Hypothalamus (tissue), 51 donors: ENCODE measurements at regions not wholly inside any gene's neighbourhood (a gene's known extent, or its start where the extent isn't known, plus 50 kb on each side); places are given as distances from the start of the nearest gene placed in this dataset.
A peak's percentile ranks its signal among the peaks of the same experiment; 100 is the strongest.
"Not testable (repeated sequence)": the region's sequence is repeated elsewhere in the genome, so short reads cannot be mapped to it uniquely, and the experiment has no call there.

Source experiments
- DNase-seq, 51 donors: peaks; one replicate each; lab custom pipeline; 2025; lab: John Stamatoyannopoulos, UW

DNA sequence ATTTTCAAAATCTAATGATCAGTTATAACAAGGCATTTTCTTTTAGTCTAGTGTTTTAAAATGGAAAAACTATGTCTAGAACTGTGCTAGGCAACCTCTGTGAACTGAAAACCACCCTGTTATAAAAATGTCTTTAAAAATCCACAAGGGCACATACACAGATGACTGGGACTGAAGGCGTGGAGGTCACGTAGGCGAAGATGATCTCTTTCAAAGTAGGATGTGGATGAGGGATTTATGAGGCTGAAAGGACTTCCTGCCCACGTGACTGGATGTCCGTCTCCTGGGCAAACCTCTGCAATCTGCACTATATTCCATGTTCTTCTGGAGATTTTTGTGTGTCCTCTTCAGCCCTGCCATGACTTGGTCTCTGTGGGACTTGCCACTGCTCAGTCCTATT lies 84.2 kb upstream of the ZNF536 start:
- no peak for DNase-seq

DNA sequence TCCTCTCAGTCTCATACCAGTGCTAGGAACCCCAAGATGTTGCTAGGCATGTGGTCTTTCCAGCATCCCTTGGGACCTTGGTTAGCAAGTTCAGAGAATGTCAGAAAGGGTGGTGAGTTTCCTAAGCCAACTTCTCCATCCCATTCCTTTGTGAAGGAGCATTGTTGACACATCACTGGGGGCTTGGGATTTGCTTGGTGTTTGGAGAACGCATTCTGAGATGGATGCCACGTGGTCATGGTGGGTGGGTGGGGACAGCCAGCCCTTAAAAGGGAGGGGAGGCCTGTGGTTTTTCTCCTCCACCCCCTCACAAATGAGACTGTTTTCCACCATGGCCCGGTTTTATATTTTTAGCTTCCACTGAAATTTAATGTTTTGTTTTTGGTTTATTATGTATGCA lies 83.3 kb upstream of the ZNF536 start:
- no peak for DNase-seq

DNA sequence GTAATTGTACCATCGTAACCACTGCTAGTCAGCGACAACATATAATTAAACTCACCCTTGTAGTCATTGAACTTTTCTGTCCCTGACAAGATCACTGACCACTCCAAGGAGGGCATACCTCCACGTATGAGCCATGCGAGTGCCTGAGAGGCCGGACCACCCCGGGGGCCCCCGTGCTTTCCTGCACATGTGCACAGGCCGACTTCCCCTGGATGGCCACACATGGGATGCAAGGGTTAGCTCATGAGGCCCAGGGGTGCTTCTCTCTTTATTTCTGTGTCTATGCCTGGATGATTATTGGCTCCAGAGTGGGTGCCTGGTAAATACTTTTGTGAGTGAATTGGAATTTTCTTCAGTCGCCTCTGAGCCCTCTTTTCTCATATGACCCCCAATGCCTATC lies 82.8 kb upstream of the ZNF536 start:
- DNase-seq: no peak

DNA sequence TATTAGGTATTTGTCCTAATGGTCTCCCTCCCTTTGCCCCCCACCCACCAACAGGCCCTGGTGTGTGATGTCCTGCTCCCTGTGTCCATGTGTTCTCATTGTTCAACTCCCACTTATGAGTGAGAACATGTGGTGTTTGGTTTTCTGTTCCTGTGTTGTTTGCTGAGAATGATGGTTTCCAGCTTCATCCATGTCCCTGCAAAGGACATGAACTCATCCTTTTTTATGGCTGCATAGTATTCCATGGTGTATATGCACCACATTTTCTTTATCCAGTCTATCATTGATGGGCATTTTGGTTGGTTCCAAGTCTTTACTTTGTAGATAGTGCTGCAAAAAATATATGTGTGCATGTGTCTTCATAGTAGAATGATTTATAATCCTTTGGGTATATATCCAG lies 81.4 kb upstream of the ZNF536 start:
- DNase-seq: not testable (repeated sequence)

DNA sequence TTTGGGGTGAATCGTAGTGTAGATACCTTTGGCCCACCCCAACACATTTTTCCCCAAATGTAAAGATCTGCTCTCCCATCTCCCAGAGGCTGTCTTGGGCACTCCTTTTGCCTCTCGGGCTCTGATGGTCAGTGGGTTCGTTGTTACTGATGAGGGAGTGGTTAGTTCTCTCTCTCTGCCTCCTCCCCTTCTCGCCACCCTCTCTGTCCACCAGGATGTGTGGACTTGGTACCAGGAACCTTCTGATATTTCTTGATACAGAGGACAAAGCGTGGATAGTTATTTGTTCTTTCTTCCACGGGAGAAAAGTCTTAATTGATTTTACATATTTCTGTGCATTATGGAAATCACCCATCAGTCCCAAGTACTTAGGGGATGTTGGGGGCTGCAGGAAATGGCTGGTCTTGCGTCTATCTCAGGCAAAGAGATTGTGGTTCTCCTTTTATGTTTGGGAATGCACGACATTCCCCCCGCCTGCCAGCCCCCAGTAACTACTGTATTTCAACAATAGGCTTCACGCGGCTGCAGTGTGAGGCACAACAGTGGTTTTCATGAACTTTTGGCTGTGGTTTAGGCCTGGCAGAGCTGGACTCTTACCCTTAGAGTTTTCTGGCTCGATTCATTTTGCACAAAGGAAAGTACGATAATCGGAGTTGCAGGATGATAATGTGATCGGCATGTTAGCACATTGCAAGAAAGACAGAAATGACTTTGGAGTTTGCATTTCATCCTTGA lies 79.0 kb upstream of the ZNF536 start:
- peak in 30 of 51 donors; percentile 6 to 72 (median 35) for DNase-seq

DNA sequence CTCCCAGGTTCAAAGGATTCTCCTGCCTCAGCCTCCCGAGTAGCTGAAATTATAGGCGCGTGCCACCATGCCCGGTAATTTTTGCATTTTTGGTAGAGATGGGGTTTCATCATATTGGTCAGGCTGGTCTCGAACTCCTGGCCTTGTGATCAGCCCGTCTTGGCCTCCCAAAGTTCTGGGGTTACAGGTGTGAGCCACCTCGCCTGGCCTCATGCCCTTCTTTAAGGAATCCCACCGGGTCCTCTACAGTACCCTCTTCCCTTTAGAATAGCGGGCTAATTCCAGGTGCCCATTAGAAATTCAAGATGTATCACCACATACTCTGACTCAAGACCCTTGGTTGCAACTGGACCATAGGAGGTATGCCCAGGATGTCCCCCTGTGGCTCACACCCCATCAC lies 74.2 kb upstream of the ZNF536 start:
- DNase-seq: no peak

DNA sequence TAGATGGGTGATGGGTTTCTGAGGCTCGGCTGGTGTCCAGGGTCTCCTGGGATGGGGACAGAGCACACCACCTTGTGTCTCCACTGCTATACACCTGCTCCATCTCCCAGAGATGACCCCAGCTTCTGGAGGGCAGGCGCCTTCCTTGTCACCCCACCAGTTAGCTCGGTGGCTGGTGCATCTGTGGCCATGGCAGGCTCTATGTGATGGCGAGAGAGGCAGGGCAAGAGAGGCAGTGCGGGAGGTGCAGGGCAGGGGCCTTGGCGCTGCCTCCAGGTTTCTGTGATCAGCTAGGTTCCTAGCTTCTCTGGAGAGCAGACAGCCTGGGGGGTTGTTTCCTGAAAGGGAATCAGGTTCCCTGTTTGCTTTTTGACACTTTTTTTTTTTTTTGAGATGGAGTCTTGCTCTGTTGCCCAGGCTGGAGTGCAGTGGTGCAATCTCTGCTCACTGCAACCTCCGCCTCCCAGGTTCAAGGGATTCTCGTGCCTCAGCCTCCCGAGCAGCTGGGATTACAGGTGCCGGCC lies 69.0 kb upstream of the ZNF536 start:
- DNase-seq: no peak

DNA sequence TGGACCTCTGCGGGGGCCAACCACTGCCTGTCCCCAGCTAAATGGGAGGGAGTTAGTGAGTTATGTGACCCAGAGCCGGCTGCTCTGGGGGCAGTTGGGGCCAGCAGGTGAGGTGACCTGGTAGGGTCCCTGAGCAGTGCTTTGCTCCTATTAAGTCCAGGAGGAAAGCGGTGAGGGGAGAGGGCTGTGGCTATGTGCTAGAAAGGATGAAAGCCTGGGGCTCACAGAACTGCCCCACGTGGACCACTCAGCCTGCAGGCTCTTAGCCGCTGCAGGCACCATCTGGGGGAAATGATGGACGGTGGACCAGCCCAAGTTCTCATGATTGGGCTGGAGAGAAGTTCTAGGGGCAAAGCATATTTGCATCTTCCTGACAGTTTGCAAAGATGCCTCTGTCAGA lies 67.6 kb upstream of the ZNF536 start:
- DNase-seq: no peak

DNA sequence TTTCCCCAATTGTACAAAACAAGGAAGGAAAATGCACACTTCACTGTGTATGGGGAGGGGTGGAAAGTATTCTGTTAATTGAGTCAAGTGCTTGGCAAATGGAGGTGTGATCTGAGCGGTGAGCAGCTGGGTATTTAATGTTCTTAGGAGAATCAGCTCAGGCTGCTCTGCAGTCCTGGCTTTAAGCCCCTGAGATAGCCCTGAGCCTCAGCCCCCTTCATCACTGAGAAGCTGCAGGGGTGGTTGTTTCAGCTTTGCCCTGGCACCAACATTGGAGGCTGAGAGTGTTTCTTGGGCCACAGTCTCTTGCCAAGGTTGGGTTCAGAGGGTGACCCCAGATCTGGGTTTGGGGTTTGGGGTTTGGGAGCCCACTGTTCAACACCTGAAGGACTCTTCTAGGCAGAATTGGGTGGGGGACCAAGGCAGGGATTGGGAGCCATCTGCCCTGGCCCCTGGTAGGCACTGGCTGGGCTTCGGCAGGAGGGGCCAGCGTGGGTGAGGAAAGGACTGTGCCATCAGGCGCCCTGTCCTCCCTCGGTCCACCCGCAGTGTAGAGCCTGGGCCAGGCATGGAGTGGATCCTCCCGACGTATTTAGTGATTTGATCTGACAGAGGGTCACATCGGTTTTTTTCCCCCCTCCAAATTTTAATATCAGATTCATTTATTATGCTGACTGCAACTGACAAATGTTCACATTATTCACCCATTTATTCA lies 66.7 kb upstream of the ZNF536 start:
- DNase-seq: no peak

DNA sequence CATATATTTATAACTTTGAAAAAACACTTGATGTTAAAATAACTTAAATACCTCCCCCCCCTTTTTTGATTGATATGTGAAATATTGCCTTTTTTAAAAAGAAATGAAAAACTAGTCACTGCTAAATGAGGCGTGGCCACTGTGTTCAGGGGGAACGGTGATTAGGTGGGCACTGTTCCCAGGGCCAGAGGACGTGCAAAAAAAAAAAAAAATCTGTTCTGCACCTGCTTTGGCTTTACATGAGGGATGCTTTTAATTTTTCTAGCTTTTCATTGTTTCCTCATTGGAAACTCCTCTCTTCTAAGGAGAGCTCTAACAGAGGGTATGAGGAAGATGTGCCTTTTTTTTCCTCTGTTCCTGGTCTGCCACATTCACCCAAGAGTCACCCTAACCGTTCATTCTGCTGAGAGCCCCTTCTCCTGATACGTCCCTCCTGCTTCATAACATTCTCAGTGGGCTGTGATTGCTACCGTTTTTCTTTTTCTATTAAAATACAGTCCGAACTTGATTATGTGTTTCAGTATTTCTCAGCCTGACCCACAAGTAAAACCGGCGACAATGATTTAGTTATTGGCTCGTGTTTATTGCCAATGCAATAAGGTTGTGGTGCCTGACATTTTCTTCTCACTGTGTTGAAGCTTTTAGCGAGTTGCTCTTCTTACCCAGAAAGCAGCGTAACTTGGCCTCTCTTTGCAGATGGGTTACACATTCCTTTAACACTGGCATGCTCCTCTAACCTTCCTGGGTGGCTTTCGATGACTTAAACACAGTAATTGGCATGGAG lies 64.8 kb upstream of the ZNF536 start:
- no peak for DNase-seq

DNA sequence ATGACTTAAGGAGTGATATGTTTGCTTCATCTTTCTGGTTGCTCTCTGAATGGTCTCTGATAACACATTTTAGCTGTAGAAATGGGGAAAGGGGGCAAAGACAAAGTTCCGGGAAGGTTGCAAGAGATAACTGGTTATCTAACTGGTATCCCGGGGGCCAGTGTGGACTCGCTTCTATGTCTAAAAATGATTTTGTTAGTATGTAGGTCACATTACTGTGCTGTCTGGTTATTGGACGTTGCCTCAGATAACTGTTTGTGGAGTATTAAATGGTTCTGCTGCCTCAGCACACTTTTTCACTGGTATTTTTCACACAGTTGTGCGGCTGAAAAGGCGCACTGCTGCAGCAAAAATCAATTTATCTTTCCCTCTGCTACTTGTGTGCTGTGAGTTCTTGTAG lies 63.0 kb upstream of the ZNF536 start:
- DNase-seq: no peak

DNA sequence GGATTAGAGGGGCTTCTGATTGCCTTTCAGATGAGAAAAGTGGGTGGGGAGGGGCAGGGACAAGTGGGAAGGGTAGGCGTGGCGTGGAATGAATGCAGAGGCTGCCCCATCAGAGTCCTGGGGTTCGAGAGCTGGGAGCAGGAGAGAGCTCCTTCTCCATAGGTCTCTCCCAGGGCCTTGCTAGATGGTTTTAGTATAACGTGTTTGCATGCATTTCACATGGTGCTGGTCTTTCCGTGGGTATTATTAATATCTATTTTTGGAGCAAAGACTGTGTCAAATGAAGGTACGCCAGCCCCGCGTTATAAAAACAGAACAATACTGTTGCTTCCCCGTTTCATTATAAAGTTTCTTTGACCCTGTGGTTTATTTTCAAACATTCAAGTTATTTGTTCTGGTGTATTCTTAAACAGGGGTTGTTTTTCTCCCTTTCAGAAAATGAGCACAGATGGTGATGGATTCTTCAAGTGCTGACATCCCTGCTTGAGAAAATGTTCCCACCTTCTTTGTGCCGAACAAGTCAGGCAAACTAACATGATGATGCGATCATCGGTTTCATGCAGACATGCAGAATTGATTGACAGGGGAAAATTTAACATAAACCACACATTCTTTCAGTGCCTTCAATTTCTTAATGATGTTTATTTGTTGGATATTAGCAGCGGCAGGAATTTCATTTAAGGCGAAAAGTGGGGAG lies 62.1 kb upstream of the ZNF536 start:
- no peak for DNase-seq

DNA sequence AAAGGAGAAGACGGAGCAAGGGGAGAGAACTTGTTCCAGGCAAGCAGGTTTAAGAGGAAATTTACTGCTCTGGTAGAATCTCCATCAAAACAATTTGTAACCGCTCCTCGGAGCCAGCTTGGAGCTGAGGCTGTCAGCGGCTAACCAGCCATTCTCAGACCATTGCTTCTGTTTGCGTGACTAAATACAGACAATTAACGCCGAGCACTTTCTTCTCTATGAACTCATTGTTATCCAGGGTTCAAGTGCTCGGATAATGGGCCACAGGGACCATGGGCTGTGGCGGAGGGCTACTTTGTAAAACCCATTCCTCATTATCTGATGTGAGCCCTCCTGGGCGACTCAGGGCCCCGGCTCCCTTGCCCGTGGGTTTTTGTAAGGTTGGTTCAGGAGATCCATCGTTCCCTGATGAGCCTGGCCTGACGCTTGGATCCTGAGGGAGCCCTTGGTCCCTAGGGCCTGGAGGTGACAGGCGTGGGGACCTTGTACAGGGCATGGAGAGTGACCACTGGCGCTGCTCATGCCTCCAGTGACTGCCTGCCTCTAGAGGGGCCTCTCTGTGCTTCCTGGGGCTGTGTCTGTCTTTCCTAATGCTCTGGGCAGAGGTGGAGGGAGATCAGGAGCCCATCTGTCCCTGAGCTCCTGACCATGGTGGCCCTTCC lies 61.5 kb upstream of the ZNF536 start:
- DNase-seq: no peak

DNA sequence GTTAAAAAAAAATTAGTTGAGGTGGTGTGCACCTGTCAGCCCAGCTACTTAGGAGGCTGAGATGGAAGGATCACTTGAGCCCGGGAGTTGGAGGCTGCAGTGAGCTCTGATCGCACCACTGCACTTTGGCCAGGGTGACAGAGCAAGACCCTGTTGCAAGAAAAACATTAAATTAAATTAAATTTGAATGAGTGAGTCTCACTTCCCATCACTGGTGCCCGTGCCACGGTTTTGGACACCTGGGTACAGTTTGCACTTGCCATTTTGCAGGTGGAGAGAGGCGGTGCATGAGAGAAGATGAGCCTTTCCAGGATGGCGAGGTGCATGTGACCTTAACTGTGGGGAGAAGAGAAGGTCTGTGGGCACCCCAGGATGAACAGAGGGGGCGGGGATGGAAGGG lies 60.3 kb upstream of the ZNF536 start:
- no peak for DNase-seq

DNA sequence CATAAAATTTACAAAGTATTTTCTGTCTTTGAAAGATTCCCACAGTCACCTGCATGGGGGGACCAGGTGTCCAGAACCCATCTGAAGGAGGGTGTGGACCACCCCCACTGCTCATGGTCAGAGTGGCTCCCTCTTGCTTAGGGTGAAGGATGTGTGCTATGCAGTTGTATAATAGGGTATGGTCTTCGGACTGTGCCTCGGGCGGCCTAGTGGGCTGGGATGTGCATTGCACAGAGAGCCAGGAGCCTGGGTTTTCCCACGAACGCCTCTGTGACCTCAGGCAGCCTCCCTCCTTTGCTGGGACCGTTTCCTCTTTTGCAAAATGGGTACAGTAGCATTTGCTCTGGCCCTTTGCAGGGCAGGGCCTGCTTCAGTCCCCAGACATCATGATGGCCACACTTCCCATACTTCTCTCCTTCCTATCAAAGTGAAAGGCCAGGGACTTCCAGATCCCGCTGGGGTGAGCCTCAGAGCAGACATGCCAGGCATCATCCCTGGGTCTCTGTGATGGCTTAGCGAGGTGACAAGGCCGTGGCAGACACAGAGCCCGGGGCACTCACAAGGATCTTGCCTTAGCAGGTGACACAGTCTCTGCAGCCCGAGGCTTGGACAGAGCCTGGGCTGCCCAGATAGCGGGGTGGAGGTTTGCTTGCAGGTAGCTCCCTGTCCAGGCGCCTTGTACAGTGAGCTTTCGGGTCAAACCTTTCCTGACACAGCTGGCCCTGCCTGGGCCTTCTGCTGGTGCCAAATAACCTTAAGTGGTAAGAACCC lies 59.4 kb upstream of the ZNF536 start:
- DNase-seq: no peak

DNA sequence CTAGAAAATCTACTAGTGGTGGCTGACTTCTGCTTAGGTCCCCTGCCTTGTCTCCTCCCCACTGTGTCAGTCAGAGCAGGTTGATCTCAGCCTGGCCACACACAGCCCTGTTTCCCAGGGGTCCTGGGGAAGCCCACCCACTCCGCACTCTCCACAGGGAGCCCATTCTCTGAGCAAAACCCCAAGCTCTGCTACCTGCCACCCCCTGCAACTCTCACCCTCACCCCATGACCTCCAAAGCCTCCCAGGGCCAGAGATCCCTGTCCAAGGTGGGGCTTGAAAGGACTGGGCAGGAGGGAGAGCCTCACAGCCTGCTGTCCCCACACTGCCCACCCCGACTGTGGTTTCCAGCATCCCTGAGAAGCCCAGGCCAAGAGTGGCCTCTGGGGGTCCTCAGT lies 58.8 kb upstream of the ZNF536 start:
- DNase-seq: no peak

DNA sequence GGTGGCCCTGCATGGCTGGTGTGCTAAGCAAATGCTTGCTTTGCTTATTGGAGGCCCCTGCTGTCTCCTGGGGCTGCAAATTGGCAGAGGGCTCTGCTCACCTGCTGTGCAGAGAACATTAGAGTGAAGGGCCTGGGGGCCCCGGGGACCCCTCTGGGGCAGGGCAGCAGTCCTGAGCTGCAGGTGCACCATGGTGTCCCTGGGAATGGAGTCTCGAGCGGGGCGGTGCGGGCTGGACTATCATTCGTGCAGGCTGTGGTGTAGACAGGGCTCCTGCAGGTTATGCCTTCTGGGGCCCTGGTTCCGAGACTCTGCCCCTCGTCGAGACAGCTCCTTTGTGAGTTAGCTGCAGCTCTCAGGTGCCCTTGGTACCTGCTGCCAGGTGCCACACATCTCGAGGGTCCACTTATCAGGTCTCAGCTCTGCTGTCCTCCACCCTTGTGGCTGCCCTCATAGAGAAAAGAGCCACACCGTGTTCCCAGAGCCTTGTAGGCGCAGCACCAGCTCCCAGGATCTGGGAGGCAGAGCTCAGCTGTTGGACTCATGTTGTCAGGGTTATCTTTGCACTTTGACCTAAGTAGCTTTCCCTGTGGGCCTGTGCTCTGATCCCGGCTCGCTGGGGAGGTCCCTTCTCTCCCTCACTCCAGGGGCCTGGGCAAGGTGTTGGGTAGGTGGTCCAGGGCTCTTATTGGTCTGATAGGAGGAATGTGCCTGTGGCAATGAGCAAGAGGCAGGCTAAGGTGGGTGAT lies 58.0 kb upstream of the ZNF536 start:
- DNase-seq: no peak

DNA sequence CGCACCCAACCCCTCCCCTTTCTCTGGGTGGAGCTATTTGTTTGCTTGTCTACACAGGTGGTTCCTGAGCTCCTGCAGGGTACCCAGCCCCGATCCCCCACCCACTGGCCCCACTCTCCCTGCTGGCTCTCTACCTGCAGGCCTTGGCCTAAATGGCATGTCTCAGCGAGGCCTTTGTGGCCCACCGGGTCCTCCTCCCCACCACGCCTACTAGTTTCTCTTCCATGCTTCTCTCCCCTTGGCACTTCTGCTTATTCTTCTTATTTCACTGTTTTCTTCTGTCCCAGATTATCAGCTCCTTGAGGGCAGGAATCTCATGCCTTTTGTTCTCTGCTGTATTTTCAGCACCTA lies 57.4 kb upstream of the ZNF536 start:
- no peak for DNase-seq

DNA sequence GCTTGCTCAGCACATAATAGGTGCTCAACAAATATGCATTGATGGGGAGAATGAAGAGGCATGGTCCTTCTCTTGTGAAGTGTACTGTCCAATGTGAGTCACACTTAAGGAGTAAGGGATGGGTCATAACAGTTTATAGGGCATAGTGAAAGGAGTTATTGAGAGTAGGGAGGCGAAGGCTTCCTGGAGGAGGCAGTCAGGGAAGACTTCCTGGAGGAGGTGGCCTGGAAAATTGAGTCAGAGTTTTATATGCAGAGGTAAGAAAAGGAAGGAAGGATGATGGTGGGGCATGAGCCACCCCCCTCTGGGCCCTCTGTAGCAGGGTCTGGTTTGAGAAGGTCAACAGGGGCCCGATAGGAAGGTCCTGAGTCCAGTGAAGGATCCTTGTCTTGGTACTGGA lies 57.0 kb upstream of the ZNF536 start:
- DNase-seq: no peak
